PFSK-1 (cell line): ENCODE measurements at regions not wholly inside any gene's neighbourhood (a gene's known extent, or its start where the extent isn't known, plus 50 kb on each side); places are given as distances from the start of the nearest gene placed in this dataset.

ENCODE experiments used
- FOXP2 ChIP-seq: optimal IDR thresholded peaks from 2 replicates; pipeline ENCODE3; 2011; ENCODE audit warnings: borderline replicate concordance, control low read depth, inconsistent platforms; ENCODE audit not compliant: insufficient read depth; ENCODE audit errors: extremely low read length, extremely low read depth
- POLR2AphosphoS5 ChIP-seq: IDR thresholded peaks from 2 replicates; pipeline ENCODE4 v1.6.1; 2012; ENCODE audit warnings: low read depth, mild to moderate bottlenecking, control low read depth, low read length, moderate library complexity
- REST ChIP-seq, 2 experiments: IDR thresholded peaks; 2 replicates each; pipeline versions ENCODE4 v1.6.1 to v1.8.0; 2011 to 2012; ENCODE audit warnings: low read depth in 2 of 2, low read length in 2 of 2, control low read depth in 1 of 2, inconsistent platforms in 1 of 2, mild to moderate bottlenecking in 1 of 2, moderate library complexity in 1 of 2; ENCODE audit not compliant: insufficient read depth in 1 of 2
- SIN3A ChIP-seq: IDR thresholded peaks from 2 replicates; pipeline ENCODE4 v1.6.1; 2012; ENCODE audit warnings: mild to moderate bottlenecking, low read length, moderate library complexity, borderline replicate concordance; ENCODE audit not compliant: insufficient read depth
- TAF1 ChIP-seq: IDR thresholded peaks from 2 replicates; pipeline ENCODE4 v1.6.1; 2012; ENCODE audit warnings: low read length, control low read depth, borderline replicate concordance; ENCODE audit not compliant: insufficient read depth

GRCh38 chr22:48943567-48944432 lies 883.9 kb downstream of the BRD1 start:
- TF ChIP-seq FOXP2 (no peak), SIN3A (no peak), REST (IDR thresholded peaks at IDR 0.05; ENCODE audit: insufficient read depth in 1 of 2, low read depth in 2 of 2, low read length in 2 of 2) (no peak), POLR2AphosphoS5 (no peak), TAF1 (no peak)

GRCh38 chr22:48942698-48943566 lies 884.7 kb downstream of the BRD1 start:
- no peak for TF ChIP-seq REST (IDR thresholded peaks at IDR 0.05; ENCODE audit: insufficient read depth in 1 of 2, low read depth in 2 of 2, low read length in 2 of 2)

GRCh38 chr22:48941903-48942575 lies 885.6 kb downstream of the BRD1 start:
- TF ChIP-seq FOXP2 (no peak), TAF1 (no peak), REST (IDR thresholded peaks at IDR 0.05; ENCODE audit: insufficient read depth in 1 of 2, low read depth in 2 of 2, low read length in 2 of 2) (no peak), POLR2AphosphoS5 (no peak), SIN3A (no peak)

- TF ChIP-seq FOXP2 = no peak
- no peak for TF ChIP-seq REST (IDR thresholded peaks at IDR 0.05; ENCODE audit: insufficient read depth in 1 of 2, low read depth in 2 of 2, low read length in 2 of 2)
- TF ChIP-seq POLR2AphosphoS5 = no peak
- TF ChIP-seq TAF1 = no peak
- no peak for TF ChIP-seq SIN3A
These were observed 886.4 kb downstream of the BRD1 start for GRCh38 chr22:48941033-48941902.
